C4-2B (cell line): ENCODE measurements at regions not wholly inside any gene's neighbourhood (a gene's known extent, or its start where the extent isn't known, plus 50 kb on each side); places are given as distances from the start of the nearest gene placed in this dataset.

Source experiments
- CTCF ChIP-seq: fragments of 450-650 bp; conservative IDR thresholded peaks from 2 replicates; pipeline ENCODE4 v1.5.1; 2017; ENCODE audit warnings: mild to moderate bottlenecking
- ZFX ChIP-seq: fragments of 450-650 bp; IDR thresholded peaks from 2 replicates; pipeline ENCODE4 v1.6.1; 2017

- TF ChIP-seq CTCF (no peak), ZFX (no peak)
Measured at GRCh38 chr1:190001187-190001586, 476.5 kb downstream of the BRINP3 start.
